ENCODE measurements at regions not wholly inside any gene's neighbourhood (a gene's known extent, or its start where the extent isn't known, plus 50 kb on each side); places are given as distances from the start of the nearest gene placed in this dataset.

- no peak for DNase-seq (ENCODE audit: low read depth in 1 of 2, low spot score in 1 of 2)
Observed at GRCh38 chr5:152337484-152337883, 67.6 kb downstream of the NMUR2 start.

GRCh38 chr5:152335461-152335860 lies 69.6 kb downstream of the NMUR2 start:
- no peak for DNase-seq (ENCODE audit: low read depth in 1 of 2, low spot score in 1 of 2)

GRCh38 chr5:152332716-152333460 lies 72.2 kb downstream of the NMUR2 start:
- DNase-seq (ENCODE audit: low read depth in 1 of 2, low spot score in 1 of 2) = no peak

GRCh38 chr5:152331718-152332117 lies 73.4 kb downstream of the NMUR2 start:
- no peak for DNase-seq (ENCODE audit: low read depth in 1 of 2, low spot score in 1 of 2)

DNA sequence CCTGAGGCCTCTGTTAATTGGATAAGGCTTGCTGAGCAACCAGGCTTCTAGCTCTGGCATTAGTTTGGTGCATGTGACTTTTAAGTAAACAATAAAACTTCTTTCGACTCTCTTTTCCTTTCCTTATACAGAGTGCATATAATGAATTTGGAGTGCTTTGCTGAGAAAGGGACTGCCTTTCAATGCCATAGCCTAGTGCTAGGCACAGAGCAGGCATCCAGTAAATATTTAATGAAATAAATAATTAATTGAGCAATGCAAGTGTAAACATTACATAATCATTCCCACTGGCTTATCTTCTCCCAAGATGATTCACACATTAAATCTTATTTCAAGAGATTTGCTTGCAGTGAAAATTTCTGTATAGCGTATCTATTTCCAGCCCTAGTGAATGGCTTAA lies 74.1 kb downstream of the NMUR2 start:
- no peak for DNase-seq (ENCODE audit: low read depth in 1 of 2, low spot score in 1 of 2)

DNA sequence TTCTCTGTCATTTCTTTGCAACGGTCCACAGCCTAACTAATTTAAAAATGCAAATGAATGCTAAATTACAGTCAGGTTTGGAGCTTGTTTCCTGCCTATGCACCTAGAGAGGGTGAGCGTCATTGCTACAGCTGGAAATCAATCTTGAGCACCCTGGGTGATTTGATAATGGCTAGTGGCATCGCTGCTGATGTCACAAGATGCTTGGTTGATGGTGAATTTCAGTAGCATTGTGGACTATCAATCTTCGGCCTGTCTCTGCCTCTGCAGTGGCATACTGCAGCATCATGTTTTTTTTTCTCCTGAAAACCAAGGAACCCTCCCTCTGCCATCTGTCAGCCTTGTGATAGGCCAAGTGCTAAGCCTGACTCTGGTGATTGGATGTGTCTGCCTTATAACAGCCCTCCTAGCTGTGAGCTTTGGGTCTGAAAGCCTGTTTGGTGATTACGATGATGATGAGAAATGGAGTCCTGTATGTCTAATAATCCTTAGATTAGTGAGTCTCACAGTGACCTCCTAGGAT lies 75.3 kb downstream of the NMUR2 start:
- no peak for DNase-seq (ENCODE audit: low read depth in 1 of 2, low spot score in 1 of 2)

GRCh38 chr5:152329207-152329606 lies 75.9 kb downstream of the NMUR2 start:
- DNase-seq (ENCODE audit: low read depth in 1 of 2, low spot score in 1 of 2) = no peak

DNA sequence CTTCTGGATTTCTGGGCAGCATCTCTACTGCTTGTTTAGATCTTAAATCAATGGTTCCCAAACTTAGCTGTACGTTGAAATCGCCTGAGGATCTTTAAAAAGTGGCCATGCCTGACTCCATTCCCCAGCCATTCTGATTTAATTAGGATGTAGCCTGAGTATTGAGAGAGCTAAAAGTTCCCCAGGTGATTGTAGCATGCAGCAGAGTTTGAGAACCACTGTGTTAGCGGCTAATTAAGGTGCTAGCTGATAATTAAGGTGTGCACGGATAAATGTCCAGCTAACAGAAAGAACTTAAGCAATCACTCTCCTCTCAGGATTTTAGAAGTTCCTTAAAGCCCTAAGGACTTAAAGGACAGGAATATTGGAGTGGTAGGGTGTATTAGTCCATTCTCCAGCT lies 89.1 kb downstream of the NMUR2 start:
- no peak for DNase-seq (ENCODE audit: low read depth in 1 of 2, low spot score in 1 of 2)

DNA sequence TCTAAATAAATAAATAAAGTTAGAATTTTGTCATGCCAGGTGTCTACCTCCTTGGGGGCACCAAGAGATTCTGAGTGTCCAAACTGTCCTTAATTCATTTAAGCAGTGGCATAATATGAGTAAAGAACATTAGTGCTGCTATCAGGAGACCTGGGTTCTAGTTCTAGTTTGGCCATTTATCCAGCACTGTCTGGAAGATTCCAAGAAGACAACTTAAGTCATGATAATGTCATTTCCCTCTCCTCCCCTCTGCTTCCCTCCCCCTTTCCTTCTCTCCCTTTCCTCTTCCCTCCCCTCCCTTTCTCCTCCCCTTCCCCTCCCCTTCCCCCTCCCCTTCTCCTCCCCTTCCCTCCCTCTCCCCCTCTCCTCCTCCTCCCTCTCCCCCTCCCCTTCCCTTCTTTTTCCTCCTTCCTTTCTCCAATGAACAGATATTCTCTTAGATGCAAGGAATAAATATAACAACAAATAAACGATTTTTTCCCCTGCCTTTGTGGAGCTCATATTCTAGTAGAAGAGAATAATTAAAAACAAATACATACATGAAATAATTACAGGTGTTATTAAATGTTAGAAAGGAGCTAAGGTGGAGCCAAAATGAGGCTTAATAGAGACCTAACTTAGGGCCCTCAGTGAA lies 90.8 kb downstream of the NMUR2 start:
- DNase-seq (ENCODE audit: low read depth in 1 of 2, low spot score in 1 of 2) = no peak

- no peak for DNase-seq (ENCODE audit: low read depth in 1 of 2, low spot score in 1 of 2)
Observed at GRCh38 chr5:152309926-152310450, 95.1 kb downstream of the NMUR2 start.

DNA sequence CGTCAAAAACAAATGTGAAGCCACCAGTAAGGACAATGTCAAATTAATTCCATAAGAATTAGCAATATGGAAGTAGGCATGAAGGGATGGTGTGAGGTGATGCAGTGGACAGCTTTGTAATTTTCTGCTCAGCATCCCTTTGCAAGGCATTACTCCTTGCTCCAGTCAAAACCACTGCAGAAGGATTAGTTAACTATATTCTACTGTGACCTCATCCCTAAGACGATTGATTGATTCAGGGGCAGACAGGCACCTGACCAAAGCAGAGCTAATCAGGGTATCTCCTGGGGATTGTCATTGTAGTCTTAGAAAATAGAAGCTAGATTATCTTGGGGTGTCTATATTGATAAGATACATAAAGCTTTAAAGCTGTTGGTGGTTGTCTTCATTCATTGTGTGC lies 98.7 kb downstream of the NMUR2 start:
- DNase-seq (ENCODE audit: low read depth in 1 of 2, low spot score in 1 of 2) = no peak

DNA sequence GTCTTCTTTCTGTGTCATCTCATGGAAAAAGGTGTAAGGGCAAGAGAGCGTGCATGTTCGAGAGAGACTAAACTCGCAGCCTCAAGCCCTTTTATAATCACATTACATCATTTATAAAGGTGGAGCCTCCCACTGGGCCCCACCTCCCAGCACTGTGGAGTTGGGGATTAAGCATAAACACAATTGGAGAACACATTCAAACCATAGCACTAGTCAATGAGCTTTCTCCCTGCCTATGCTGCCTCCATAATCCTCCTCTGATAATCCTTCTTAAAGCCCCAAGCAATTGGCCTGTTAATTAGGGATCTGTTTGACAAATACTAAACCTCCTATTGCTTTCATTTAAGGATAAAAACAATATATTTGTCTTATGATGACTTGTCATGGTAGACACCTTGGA lies 99.6 kb downstream of the NMUR2 start:
- DNase-seq (ENCODE audit: low read depth in 1 of 2, low spot score in 1 of 2) = no peak

- no peak for DNase-seq (ENCODE audit: low read depth in 1 of 2, low spot score in 1 of 2)
Observed at GRCh38 chr5:152303841-152304240, 101.2 kb downstream of the NMUR2 start.

DNA sequence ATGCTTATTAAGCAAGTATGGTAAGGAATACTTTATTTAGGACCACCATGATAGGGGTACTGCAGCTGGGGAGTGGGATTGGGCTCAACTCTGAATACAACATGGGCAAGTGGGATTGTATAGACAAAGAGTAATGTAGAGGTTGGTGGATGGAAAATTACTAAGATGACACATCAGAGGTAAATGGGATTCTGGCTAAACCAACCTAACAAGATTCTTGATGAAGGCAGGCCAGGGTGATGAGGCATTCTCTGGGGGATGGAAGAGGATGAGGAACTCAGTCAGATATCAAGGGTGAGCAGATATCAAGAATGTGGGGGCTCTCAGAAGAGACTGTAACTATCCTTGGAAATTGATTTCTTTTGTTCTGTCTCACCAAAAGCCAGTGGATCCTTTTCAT lies 107.2 kb downstream of the NMUR2 start:
- DNase-seq (ENCODE audit: low read depth in 1 of 2, low spot score in 1 of 2) = no peak

- no peak for DNase-seq (ENCODE audit: low read depth in 1 of 2, low spot score in 1 of 2)
Observed at GRCh38 chr5:152293189-152293588, 111.9 kb downstream of the NMUR2 start.

- DNase-seq (ENCODE audit: low read depth in 1 of 2, low spot score in 1 of 2) = no peak
Observed at GRCh38 chr5:152290181-152290580, 114.9 kb downstream of the NMUR2 start.

DNA sequence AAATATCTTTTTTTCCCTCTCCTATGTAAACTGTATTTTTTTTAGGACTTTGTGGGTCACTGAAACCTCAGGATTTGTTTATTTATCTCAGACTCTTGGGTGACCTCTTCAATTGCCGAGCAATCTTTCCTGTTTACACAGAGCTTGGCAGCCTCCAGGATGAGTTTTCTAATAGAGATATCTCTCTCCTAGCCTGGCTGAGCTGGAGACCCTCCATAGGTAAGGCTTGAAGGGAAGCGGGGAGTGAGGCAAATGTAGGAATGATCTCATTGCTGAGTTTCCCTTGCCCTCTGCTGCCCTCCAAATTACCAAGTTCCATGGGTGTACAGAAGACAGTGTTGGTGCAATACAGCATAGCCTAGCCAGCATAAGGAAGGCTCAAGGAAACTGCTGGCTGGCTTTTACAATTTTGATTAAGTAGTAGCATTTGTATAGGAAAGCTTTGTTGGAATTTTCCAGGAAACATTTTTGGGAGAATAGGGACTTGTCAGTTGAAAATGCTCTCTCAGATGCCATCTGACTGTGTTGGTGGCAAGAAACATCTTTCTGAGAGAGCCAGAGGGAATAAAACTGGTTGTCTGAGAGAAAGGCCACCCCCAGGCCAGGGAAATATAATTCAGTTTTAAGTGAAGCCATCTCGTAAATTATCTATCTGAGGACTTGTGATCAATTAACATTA lies 116.0 kb downstream of the NMUR2 start:
- no peak for DNase-seq (ENCODE audit: low read depth in 1 of 2, low spot score in 1 of 2)

DNA sequence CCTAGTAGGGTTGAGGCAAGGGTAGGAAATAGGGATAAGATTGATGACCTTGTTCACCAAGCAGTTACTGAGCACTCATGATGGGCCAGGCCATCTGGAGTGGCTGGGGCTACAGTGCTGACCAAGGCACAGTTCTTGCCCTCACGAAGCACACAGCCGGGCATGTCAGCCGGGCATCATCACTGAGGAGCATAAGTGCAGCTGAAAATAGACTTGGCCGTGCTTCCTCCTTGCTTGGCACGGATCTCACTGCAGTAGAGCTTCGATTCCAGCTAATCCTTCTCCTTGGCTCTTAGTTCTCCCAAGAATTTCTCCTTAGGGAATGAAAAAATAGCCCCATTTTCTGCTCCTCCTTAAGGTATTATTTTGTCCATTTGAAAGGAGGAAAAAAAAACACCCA lies 116.6 kb downstream of the NMUR2 start:
- DNase-seq (ENCODE audit: low read depth in 1 of 2, low spot score in 1 of 2) = no peak

DNA sequence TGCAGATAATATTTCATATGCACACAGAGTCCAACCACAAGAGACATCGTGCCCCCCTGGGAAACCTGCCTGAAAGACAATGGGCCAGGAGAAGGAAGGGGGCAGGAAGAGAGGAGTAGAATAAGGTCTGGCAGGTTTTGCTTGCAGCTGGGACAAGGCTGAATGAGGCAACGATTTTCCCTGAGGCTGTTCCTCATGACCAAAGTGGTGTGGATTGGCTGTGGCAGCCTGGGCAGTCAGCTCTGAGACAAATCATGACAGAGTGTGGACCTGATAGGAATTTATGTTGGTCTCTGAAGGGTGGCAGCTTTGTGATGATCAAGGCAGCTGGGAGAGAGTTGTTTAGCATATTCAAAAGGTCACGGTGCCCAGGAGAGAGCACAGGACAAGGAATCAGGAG lies 119.3 kb downstream of the NMUR2 start:
- no peak for DNase-seq (ENCODE audit: low read depth in 1 of 2, low spot score in 1 of 2)

DNA sequence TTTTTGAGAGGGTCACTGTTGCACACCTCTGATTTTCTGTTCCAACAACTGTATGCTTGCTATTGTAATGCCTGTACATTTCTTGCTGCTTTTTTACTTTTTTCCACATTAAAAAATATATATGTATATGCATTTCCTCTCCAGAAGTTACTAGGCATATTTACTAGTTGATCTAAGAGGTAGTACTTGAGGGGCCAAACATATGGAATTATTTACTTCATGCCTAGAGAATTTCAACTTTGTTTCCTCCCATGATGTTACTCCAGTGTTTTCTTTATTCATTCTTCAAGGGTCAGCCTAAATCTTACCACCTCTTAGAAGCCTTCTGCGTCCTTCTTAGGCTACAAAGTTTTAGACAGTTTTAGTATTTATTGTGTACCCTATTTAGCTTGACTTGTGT lies 122.7 kb downstream of the NMUR2 start:
- DNase-seq (ENCODE audit: low read depth in 1 of 2, low spot score in 1 of 2) = no peak

- no peak for DNase-seq (ENCODE audit: low read depth in 1 of 2, low spot score in 1 of 2)
Observed at GRCh38 chr5:152277936-152278335, 127.1 kb downstream of the NMUR2 start.

DNA sequence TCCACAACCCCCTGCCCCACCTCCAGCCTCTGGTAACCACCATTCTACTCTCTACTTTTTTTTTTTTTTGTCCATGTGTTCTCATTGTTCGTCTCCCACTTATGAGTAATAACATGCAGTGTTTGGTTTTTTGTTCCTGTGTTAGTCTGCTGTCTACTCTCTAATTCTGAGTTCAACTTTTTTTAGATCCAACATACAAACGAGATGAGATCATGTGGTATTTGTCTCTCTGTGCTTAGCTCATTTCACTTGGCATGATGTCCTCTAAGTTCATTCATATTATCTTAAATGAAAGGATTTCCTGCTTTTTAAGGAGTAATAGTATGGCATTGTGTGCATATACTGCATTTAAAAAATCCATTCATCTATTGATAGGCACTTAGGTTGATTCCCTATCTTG lies 130.9 kb downstream of the NMUR2 start:
- no peak for DNase-seq (ENCODE audit: low read depth in 1 of 2, low spot score in 1 of 2)
